ENCODE measurements at regions not wholly inside any gene's neighbourhood (a gene's known extent, or its start where the extent isn't known, plus 50 kb on each side); places are given as distances from the start of the nearest gene placed in this dataset.
"Not testable (repeated sequence)": the region's sequence is repeated elsewhere in the genome, so short reads cannot be mapped to it uniquely, and the experiment has no call there.

DNA sequence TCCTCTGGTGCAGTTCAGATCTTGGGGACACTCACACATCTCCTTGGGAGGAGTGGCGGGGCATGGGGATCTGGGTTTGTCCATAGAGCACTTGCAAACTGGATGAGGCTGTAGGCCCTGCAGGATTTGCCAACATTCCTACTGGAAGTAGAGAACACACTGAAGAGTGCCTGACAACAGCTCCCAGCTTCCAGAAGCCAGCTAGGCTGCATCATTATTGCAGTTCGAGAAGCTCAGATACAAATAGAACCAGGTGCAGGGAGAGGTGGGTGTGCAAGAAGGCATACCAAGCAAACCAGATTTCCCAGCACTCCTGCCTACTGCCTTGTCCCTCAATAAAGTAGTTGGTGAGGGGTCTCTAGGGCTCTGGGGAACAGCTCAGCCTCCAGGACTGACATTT, 52.5 kb downstream of the RHOB start:
- no peak for DNase-seq

DNA sequence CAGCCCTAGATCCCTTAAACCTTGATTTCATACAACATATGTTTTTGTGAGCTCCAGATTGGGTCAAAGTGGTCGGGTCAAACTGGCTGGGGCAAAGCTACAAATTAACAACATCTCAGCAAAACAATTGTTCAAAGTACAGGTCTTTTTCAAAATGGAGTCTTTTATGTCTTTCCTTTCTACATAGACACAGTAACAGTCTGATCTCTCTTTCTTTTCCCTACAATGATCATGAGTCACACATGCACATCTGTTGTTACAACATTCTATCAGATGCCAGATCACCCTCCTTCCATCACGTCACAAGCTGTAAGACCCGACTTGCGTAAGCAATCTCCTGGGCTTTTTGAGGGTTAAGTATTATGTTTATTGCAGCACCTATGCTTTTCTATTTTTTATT, 55.1 kb downstream of the RHOB start:
- DNase-seq, result no peak

DNA sequence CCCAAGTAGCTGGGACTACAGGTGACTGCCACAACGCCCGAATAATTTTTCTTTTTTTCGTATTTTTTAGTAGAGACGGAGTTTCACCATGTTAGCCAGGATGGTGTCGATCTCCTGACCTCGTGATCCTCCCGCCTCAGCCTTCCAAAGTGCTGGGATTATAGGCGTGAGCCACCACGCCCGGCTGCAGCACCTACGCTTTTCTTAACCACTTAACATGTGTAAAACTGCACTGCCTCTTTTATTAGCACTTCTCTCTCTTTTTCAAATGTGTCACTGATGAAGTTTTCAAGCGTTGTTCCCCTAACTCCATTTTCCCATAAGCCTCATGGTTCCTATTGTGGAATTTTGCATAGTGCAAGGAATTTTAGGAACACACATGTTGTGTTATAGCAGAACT, 55.6 kb downstream of the RHOB start:
- DNase-seq, result not testable (repeated sequence)

DNA sequence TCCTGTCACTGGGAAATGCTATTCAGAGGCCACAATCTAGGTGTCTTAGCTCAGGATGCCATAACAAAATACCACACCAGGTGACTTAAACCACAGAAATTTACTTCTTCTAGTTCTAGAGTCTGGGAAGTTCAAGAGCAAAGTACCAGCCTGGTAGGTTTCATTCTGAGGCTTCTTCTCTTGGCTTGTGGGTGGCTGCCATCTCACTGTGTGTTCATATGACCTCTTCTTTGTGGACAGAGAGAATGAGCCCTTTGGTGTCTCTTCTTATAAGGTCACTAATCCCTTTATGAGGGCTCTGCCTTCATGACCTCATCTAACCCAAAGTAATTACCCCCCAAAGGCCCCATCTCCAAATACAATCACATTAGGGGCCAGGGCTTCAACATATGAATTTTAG, 57.3 kb downstream of the RHOB start:
- no peak for DNase-seq

DNA sequence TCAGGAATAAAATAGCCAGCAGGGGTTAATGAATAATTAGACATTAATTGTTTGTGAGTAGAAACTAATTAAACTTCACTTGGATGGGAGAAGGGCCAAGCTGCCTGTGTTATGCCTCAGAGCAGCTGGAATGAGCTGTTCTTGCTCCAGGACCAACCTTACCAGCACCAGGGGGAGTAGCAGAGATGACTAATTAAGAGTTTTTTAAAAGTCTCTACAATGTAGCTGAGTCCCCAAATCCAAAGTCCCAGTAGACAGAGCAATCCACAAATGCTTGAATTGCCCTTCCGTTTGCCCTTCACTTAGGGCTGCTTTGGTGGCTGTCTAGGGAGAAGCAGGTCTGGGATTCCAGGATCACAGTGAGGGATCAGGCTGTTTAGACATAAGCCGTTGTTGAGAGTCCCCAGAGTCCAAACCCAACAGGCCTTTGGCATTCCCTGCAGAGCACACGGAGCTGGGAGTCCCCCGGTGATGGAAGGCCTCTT, 59.4 kb downstream of the RHOB start:
- no peak for DNase-seq

DNA sequence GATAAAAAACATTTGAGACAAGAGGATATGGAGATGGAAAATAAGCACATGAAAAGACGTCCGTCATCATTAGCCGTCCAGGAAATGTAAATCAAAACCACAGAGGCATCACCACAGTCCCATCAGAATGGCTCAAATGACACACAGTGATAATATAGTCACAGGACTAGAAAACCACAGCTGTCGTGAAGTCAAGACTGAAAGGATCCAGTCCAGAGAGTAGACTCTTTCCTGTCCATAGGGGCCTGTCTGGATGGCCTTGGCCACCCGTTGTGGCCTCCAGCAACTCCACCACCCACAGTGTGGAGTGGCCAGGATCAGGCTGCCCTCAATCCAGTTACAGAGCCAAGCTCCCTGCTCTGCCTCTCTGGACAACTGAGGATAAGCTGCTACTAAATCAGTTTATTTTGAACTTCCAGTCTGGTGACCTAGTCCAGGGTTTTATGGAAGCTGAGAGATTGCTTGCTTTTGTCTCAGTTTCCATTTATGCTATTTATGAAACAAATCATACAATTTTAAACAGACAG, 60.4 kb downstream of the RHOB start:
- DNase-seq, result no peak

DNA sequence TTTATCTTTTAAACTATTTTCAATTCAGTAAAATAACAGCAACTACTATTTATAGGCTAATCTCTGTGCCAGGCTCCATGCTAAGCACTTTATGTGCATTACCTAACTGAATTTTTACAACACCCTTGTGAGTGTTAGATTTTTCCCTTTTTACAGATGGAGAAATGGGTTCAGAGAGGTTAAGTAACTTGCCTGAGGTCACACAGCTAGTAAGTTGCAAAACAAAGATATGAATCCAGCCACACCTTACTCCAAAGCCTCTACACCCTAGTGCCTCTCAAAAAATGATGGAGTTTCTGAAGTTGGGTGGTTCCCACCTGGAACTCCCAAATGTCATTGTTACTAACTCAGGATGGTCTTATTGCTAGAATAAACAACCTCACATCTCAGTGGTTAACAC, 60.8 kb downstream of the RHOB start:
- no peak for DNase-seq

DNA sequence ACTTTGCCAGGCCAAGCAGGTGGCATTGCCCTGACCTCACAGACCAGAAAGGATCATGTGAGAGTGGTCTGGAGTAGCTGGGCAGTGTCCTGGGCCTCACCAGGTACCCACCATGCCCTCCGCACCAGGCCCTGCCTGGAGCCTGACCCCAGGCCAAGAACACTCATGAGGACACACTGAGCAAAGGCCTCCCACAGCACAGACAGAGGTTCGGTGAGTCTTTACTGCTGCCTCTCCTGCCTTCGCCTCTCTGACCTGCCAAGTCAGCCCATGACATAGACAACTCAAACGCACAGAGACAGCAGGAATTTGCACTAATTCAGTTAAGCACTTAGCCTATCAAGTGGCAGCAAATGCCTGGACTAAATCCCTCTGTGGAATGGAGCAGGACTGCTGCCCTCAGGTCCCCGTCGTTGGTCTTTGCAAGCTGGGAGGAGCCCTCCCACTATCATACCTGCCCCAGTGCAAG, 62.5 kb downstream of the RHOB start:
- no peak for DNase-seq

DNA sequence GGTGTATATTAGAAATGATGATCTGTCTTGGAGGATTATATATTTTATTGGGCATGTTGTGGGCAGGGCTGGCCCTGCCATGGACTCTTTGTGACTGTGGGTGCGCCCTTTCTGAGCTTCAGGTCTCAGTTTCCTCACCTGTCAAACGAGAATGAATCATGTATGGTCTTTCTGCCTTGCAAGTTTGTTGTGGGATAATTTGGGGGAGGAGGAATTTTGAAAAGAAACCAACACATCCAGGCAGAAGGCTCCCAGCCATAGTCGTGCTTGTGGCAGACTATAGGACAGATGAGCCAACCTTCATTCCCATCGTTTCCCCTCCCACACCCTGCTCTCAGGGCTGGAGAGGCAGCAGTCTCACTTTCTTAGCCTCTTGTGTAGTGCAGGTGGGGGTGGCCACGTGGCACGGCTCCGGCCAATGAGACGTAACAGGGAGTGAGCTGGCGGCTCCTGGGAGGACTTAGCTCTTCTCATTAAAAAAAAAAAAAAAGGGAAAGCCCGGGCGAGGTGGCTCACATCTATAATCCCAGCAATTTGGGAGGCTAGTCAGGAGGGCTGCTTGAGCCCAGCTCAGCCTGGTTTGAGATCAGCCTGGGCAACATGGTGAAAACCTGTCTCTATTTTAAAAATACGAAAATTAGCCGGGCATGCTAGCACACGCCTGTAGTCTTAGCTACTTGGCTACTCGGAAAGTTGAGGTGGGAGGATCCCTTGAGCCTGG, 63.1 kb downstream of the RHOB start:
- peak; percentile 79 for DNase-seq

DNA sequence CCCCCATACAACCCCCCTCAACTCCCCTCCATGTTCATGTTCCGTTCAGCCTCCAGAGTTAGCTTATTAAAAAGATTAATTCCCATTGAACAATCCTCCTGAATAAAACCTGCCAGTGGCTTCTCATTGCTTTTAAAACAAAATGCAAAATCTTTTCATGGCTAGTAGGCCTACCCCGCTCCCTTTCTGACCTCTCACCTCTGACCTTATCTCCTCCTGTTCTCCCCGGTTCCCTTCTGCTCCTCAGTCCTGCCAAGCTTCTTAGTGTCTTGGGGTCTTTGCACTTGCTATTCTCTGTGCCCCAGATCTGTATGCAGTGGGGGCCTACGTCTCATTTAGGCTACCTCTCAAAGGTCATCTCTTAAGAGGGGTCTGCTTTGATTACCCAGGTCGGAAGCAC, 64.3 kb downstream of the RHOB start:
- no peak for DNase-seq

DNA sequence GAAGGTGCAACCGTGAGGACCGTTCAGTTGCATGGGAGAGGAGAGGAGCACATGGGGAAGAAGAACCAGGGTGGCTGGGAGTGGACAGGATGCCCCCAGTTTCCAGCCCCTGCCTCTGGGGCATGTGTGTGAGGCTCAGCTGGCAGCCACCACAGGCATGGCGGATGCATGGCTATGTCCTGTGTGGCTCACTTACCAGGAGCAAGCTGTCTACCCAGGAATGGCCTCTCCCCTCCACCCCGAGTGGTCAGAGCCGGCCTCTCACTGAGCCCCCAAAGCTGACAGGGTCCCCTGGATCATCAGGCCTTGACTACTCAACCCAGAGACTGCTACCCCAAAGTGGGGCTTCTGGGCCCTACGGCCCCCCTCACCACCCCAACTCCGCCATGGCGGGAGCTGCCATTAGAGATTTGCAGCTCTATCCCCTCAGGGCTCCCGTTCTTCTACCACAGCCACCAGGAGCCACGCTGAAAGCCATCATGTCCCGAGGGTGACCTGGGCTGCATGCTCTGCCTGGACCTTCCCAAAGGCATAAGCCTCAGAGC, 65.3 kb downstream of the RHOB start:
- DNase-seq, result no peak

DNA sequence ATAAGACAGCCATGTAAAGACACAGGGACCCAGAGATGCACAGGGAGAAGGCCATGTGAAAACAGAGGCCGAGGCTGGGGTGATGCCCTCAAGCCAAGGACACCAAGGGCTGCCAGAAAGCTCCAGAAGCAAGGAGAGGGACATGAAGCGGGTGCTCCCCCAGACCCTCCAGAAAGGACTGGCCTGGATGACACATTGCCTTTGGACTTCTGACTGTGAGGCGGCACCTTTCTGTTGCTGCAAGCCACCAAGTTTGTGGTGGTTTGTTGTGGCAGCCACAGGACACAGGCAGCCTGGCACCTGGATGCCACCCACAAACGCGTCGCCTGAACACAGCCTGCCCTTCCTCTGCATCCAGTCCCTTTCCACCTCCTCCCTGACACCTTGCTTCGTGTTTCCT, 67.1 kb downstream of the RHOB start:
- DNase-seq, result no peak

DNA sequence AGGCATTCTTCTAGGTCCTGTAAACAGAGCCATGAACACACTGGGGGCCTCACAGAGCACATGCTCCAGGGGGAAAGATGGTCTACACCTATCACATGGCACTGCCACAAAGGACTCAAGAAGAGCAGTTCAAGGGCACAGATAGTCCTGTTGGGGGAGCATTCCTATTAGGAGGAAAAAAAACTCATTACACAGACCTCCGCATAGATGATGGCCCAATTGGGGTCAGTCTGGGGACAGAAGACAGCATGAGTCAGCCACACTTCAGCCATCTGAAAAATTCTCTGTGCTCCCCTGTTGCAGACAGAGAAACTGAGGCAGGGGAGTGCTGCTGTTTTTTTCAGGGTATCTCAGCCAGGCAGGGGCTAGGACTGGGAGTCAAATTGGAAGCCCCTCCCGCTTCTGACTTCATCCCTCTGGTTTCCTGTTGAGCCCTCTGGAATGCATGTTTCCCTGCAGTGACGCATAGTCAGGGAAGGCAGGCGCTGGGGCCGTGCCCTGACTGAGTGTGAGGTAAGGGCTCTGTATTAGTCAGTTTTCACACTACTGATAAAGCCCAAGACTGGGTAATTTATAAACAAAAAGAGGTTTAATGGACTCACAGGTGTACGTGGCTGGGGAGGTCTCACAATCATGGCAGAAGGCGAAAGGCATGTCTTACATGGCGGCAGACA, 67.9 kb downstream of the RHOB start:
- no peak for DNase-seq

DNA sequence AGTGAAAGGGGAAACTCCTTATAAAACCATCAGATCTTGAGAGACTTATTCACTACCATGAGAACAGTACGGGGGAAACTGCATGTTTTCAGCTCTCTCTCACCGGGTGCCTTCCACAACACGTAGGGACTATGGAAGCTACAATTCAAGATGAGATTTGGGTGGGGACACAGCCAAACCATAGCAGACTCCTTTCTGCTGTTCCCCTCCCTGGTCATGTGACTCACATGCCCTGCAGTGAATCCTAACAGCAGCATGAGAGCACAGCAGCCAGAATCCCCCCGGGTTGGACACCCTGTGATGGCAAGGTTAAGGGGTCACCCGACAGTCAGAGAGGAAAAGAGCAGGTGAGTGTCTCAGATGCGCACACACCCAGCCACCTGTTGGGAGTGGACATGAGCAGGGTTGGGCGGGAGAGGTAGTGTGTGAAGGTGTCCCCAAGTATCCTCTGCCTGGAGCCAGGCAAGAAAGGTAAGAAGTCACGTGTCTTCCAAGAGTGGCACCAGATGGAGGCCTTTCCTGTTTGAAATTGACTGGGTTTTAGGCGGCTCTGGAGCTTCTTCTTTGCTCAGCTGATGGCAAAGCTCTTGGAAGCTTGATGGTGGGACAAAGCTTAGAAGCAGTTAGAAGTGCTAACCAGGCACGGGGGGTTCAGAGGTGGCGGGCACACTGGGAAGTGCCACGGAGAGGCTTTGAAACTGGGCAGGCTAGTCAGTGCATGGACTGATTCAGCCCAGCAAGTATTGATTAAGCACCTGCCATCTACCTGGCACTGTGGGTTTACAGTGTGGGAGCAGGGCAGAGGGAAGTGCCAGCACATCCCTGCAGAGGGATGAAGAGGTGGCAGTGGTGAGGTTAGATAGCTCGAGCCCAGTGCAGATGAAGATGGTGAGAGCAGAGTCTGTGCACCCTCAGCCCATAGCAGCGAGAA, 68.7 kb downstream of the RHOB start:
- DNase-seq, result no peak

DNA sequence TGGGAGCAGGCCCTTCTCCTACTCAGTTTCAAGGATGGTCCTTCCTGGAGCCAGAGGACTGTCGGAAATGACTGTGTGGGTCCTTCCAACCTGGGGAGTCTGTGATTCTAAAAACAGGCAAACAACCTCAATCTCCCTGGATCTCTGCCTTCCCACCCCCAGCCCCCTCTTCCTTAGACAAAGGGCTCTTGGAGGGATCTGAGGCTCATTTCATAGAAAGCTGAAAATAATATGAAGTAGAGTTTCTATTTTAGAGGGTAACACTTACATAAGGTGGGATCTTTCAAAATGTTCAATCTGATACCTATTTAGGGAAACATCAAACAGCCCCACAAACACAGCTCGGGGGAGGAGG, 69.4 kb downstream of the RHOB start:
- no peak for DNase-seq

DNA sequence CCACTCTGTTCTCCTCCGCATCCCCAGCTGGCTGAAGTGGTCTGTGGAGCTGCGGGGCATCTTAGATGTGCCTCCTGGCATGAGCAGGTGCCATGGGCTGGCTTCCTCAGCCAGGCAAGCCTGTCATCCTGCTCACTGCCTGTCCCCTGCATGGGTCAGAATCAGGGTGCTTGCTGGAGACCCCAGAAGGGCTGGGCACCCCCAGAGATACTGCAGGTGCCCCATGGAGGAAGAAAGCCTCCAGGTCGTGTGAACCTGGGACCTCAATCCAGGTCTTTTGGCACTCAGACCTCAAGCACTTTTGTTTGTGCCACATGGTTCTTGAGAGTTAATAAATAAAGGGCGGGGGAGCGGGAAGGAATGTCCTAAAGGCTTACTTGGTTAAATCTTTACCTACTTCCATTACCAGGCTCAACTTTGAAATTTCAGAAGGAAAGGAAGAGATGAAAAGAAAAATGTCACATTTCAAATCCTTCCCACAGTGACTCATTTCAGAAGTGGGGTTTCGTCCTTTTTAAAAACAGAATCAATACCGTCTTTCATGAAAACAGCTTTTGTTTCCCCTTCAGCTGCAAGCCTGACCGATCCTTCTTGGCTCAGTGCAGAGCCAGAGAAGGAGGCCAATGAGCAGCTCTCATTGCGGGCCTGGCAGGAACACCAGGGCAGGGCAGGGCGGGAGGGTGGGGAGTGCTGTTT, 69.9 kb downstream of the RHOB start:
- no peak for DNase-seq

DNA sequence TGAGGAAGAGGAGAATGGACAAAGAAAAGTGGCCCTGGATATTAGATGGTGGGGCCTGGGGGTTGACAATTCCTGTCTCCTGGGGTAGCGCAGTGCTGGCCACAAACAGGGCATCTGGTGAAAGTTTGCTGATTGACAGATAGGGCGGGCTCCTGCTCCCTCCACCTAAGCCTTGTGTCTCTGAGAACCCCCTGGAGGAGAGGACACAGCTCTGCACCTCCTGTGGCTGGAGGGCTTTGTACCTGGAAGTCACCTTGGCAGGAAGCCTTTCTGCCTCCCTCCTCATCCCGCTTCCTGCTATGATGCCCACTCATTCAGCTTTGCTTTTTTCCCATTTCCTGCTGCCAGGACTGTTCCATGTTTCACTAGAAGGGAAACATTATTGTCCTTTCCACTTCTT, 72.4 kb downstream of the RHOB start:
- DNase-seq, result no peak

DNA sequence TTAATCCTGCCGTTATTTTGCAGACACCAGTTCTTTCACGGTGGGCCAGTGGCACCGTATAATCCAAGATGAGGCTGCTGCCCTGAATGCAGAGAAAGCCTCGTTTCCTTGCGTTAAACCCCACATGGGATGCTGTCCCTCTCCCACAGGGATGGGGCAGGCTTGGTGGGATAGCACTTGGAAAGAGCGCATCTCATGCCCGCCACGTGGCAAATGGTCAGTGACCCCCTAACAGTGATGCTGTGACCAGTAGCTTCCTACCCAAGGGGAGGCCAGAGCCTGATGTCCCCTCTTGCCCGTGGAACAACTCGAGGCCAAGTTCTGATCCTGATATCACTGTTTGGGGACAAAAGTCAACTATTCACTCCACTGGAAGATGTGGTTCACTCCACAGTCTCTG, 73.3 kb downstream of the RHOB start:
- DNase-seq, result no peak

DNA sequence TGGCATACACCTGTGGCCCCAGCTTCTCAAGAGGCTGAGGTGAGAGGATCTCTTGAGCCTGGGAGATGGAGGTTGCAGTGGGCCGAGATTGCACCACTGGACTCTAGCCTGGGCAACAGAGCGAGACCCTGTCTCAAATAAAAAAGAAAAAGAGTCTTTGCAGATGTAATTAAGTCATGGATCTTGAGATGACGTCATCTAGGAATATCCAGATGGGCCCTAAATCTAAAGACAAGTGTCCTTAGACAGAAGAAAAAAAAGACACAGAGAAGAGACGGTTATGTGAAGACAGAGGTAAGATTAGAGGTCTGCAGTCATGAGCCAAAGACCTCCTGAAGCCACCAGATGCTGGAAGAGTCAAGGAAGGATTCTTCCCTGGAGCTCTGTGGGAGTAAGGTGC, 74.3 kb downstream of the RHOB start:
- DNase-seq, result no peak

DNA sequence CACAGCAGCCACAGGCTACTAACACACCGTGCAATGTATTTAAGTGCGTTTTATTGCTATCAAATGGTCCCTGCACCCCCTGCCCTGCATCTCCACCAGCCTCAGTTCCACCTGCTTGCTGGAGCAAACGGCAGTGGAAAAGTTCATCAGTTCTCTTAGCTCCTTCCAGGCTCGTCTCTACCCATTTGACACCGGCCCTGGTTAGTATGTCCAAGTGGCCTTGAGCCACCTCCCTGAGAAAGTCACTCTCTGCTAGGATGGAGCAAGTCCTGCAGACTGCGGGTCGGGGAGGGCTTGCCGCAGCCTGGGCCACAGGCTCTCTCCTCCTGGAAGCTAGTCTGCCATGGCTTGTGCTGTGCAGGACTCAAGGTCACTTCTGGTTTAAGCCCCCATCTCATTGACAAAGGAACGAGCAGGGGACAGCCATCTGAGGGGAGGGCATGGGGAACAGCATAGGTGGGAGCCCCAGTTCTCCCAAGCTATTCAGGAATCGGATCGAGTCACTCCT, 74.9 kb downstream of the RHOB start:
- no peak for DNase-seq

DNA sequence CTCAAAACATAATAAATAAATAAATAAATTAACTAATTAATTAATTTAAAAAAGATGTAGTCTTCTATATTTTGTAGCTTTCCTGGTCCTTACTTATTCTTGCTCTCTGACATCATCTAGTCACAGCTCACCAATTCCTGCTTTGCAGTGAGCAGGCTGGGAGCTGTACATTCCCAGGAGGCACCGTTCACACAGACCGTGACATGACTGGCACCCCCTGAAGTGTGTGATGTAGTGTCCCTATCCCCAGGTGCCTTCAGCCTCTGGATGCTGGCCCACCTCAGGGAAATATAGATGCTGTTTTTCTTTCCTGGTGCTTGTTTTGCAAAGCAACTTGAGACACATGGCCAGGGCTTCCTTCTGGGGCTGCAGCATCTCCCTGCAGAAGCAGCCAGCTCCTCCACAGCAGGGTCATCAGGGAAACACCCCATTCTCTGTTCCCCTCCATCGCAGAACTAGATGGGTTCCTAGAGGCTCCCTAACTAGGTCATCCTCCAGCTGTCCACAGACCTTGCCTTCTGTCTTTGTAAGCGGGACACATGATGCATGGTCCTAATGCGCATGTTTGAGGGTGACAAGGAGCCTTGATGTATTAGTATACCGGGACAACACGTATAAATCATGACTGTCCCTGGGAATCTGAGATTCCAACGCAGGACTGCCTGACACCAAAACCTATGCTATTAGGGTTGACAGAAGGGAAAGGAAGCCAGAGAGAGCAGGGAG, 76.4 kb downstream of the RHOB start:
- no peak for DNase-seq

DNA sequence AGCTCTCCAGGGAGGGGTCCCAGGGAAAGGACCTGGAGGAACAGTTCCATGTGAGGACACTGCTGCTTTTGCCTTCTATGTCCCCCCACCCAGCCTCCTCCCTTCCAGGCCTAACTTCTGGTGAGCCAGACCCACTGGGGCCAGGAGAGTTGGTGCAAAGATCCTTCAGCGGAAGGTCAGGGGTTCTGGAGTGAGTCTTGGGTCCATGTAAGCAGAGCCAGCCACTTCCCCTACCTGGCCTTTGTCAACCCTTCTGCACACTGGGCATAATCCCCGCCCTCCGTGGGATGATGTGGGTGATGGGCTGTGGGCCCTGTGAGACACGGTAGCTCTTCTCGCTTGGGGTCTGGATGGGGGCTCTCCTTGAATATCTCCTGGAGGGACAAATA, 76.9 kb downstream of the RHOB start:
- no peak for DNase-seq
